IPS DF 6.9 (cell line): ENCODE measurements at regions not wholly inside any gene's neighbourhood (a gene's known extent, or its start where the extent isn't known, plus 50 kb on each side); places are given as distances from the start of the nearest gene placed in this dataset.

Experiments
- DNase-seq: peaks from one replicate; pipeline ENCODE4 v3.0.0-alpha.2; 2013; ENCODE audit warnings: low read depth, low spot score
- H3K27ac ChIP-seq: one replicate; pipeline ENCODE4 v1.5.1; 2013; ENCODE audit warnings: low read length, control low read depth
- H3K27me3 ChIP-seq: 2 replicates; pipeline ENCODE4 v1.6.1; 2013; ENCODE audit warnings: mild to moderate bottlenecking, low read length; ENCODE audit not compliant: control insufficient read depth, insufficient read depth
- H3K36me3 ChIP-seq: 2 replicates; pipeline ENCODE4 v1.6.1; 2013; ENCODE audit warnings: low read length; ENCODE audit not compliant: control insufficient read depth, insufficient read depth
- H3K4me1 ChIP-seq: 2 replicates; pipeline ENCODE4 v1.6.1; 2013; ENCODE audit warnings: low read length; ENCODE audit not compliant: control insufficient read depth, insufficient read depth
- H3K4me3 ChIP-seq: 2 replicates; pipeline ENCODE4 v1.5.1; 2013; ENCODE audit warnings: mild to moderate bottlenecking, low read length
- H3K9me3 ChIP-seq: 2 replicates; pipeline ENCODE4 v1.6.1; 2013; ENCODE audit warnings: low read length, inconsistent platforms; ENCODE audit not compliant: control insufficient read depth, insufficient read depth
- WGBS: extraction: QIAGEN DNeasy Blood & Tissue Kit; methylation state at CpG from one replicate; pipeline ENCODE4 v1.1.7; 2013; ENCODE audit warnings: mixed read lengths, missing lambda C conversion rate; ENCODE audit not compliant: insufficient read length, insufficient coverage; 5-methylcytosine and 5-hydroxymethylcytosine counted together

DNA sequence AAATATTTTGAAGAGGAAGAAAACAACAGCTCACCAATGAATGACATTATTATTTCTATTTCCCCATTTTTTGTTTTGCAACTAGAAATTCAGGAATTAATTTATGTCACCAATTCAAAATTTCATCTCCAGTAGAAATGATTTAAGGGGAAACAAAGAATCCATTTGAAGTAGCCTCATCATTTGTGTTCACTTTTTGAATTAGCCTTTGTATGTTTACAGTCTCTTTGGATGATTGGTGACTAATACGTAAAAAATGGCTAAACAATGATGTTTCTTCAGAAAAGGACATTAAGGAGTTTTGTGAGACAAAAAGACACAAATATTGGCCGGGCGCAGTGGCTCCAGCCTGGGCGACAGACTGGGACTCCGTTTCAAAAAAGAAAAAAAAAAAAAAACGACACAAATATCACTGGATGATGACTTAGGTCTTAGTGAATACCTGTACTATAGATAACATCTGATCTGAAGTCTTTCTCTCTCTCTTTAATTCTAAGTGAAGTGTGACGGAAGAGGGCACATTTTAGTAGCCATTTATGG, 313.2 kb downstream of the PIK3C3 start:
- no peak for DNase-seq
- Histone ChIP-seq H3K9me3 (no peaks in the 10 kb centered on the region), H3K27me3 (no peaks in the 10 kb centered on the region), H3K4me3 (no peak overlapping the region), H3K36me3 (no peaks in the 10 kb centered on the region), H3K27ac (no peak overlapping the region), H3K4me1 (no peaks in the 10 kb centered on the region)
- WGBS, result no CpG with 5 or more reads among the region's 7 CpGs

GRCh38 chr18:42268798-42269197, 313.8 kb downstream of the PIK3C3 start:
- Histone ChIP-seq H3K27me3 (no peaks in the 10 kb centered on the region), H3K4me1 (no peaks in the 10 kb centered on the region), H3K9me3 (no peaks in the 10 kb centered on the region), H3K27ac (no peak overlapping the region), H3K36me3 (no peaks in the 10 kb centered on the region), H3K4me3 (no peak overlapping the region)
- no CpG with 5 or more reads among the region's 5 CpGs for WGBS
- no peak for DNase-seq

GRCh38 chr18:42271647-42272414, 316.8 kb downstream of the PIK3C3 start:
- H3K36me3 ChIP-seq, result no peaks in the 10 kb centered on the region
- H3K27me3 ChIP-seq, result no peaks in the 10 kb centered on the region
- no peaks in the 10 kb centered on the region for H3K9me3 ChIP-seq
- H3K4me1 ChIP-seq, result no peaks in the 10 kb centered on the region
- no peak for DNase-seq
- no CpG with 5 or more reads among the region's 8 CpGs for WGBS
- no peak overlapping the region for H3K27ac ChIP-seq
- no peak overlapping the region for H3K4me3 ChIP-seq

DNA sequence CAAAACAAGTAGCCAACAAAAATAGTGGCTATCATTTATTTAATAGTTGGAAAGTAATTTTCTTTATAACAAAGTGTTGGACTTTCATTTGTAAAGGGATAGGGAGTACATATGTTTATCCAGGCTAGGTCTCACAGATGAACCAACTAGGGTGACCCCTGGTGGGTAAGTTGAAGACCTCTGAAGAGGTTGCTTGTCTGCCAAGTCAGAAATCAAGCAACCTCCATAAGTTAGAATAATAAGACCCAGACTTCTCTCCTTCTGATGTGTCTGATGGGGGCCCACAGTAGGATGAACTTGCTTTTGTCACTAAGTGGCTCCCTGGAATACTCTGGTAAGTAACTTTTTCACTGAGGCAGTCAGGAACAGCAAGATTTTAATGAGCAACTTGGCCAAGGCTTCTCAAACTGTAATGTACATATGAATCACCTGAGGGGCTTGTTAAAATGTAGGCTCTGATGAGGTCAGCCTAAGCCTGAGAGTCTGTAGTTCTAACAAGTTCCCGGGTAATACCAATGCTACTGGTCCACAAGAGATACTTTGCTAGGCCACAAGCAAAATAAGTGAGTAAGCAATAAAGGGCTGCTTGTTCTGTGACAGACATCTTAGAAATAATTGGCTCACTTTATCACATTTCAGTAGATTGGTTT, 319.6 kb downstream of the PIK3C3 start:
- H3K27ac ChIP-seq, result no peak overlapping the region
- no CpG with 5 or more reads among the region's 1 CpG for WGBS
- H3K36me3 ChIP-seq, result no peaks in the 10 kb centered on the region
- no peaks in the 10 kb centered on the region for H3K9me3 ChIP-seq
- no peaks in the 10 kb centered on the region for H3K27me3 ChIP-seq
- no peak for DNase-seq
- H3K4me3 ChIP-seq, result no peak overlapping the region
- no peaks in the 10 kb centered on the region for H3K4me1 ChIP-seq

DNA sequence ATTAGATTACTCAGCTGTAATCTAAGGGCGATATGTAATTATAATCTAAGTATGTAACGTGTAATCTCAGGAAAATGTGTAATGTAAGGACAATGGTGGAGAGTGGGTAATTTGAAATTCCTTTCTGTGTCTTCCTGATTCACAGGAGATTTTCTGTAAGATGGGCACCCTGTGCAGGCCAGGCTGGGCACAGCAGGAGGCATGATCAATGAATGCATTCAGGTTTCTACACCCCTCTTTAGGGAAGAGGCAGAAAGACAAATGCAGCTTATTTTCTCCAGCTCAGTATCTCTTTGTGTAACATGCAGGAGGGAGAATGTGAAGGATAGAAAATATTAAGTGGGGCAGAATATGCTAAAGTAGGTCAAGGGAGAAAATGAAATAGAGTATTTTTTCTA, 320.1 kb downstream of the PIK3C3 start:
- Histone ChIP-seq H3K27me3 (no peaks in the 10 kb centered on the region), H3K36me3 (no peaks in the 10 kb centered on the region), H3K27ac (no peak overlapping the region), H3K9me3 (no peaks in the 10 kb centered on the region), H3K4me1 (no peaks in the 10 kb centered on the region), H3K4me3 (no peak overlapping the region)
- WGBS, result no CpG with 5 or more reads among the region's 2 CpGs
- no peak for DNase-seq

GRCh38 chr18:42275949-42276730, 321.1 kb downstream of the PIK3C3 start:
- H3K27ac ChIP-seq, result no peak overlapping the region
- no CpG with 5 or more reads among the region's 8 CpGs for WGBS
- H3K36me3 ChIP-seq, result no peaks in the 10 kb centered on the region
- H3K27me3 ChIP-seq, result no peaks in the 10 kb centered on the region
- no peak overlapping the region for H3K4me3 ChIP-seq
- DNase-seq, result no peak
- H3K9me3 ChIP-seq, result no peaks in the 10 kb centered on the region
- H3K4me1 ChIP-seq, result no peaks in the 10 kb centered on the region

DNA sequence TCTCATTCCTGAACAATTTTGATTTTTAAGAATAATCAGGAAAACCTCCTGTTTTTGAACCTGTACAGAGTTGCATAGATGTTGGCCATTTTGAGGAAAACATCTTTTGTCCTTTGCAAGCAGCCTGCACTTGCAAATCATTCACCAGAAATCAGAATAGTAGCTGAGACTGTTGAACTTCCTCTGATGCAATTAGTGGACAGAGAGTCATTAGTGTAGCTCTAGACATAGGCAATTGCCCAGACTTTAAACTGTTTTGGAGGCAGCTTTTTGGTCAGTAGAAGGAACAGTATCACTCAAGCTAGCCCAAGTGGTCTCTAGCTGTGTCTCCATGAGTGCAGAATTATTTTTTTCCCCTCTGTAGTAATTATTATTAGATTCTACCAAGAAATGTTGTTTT, 326.1 kb downstream of the PIK3C3 start:
- no peak overlapping the region for H3K27ac ChIP-seq

GRCh38 chr18:42281851-42282250, 326.8 kb downstream of the PIK3C3 start:
- Histone ChIP-seq H3K36me3 (no peaks in the 10 kb centered on the region), H3K27ac (no peak overlapping the region), H3K9me3 (no peaks in the 10 kb centered on the region), H3K27me3 (no peaks in the 10 kb centered on the region), H3K4me1 (no peaks in the 10 kb centered on the region), H3K4me3 (no peak overlapping the region)
- no peak for DNase-seq

More for the DNA sequence above, 326.1 kb downstream of the PIK3C3 start:
- H3K4me3 ChIP-seq, result no peak overlapping the region
- H3K9me3 ChIP-seq, result no peaks in the 10 kb centered on the region
- no peaks in the 10 kb centered on the region for H3K4me1 ChIP-seq
- H3K27me3 ChIP-seq, result no peaks in the 10 kb centered on the region
- DNase-seq, result no peak
- H3K36me3 ChIP-seq, result no peaks in the 10 kb centered on the region

- WGBS, result no CpG with 5 or more reads among the region's 1 CpG
- DNase-seq, result no peak
- Histone ChIP-seq H3K27ac (no peak overlapping the region), H3K4me3 (no peak overlapping the region), H3K4me1 (no peaks in the 10 kb centered on the region), H3K9me3 (no peaks in the 10 kb centered on the region), H3K36me3 (no peaks in the 10 kb centered on the region), H3K27me3 (no peaks in the 10 kb centered on the region)
Observed at GRCh38 chr18:42287047-42287446, 332.0 kb downstream of the PIK3C3 start.

GRCh38 chr18:42288129-42288528, 333.1 kb downstream of the PIK3C3 start:
- WGBS, result 100% methylated on average over 1 of the region's 1 CpG
- no peak overlapping the region for H3K27ac ChIP-seq
- no peaks in the 10 kb centered on the region for H3K27me3 ChIP-seq
- no peak overlapping the region for H3K4me3 ChIP-seq
- H3K9me3 ChIP-seq, result no peaks in the 10 kb centered on the region
- no peaks in the 10 kb centered on the region for H3K36me3 ChIP-seq
- H3K4me1 ChIP-seq, result no peaks in the 10 kb centered on the region
- DNase-seq, result no peak
